Neural progenitor cell (in vitro differentiated cells): ENCODE measurements at regions not wholly inside any gene's neighbourhood (a gene's known extent, or its start where the extent isn't known, plus 50 kb on each side); places are given as distances from the start of the nearest gene placed in this dataset.

Experiments used
- CTCF ChIP-seq: fragments of 200-600 bp; sonication (generic); IDR thresholded peaks from 2 replicates; pipeline ENCODE4 v1.5.1; 2017; ENCODE audit warnings: antibody characterized with exemption, mild to moderate bottlenecking
- EZH2 ChIP-seq: fragments of 200-600 bp; sonication (generic); IDR thresholded peaks from 2 replicates; pipeline ENCODE4 v1.6.1; 2017; ENCODE audit warnings: antibody characterized with exemption, mild to moderate bottlenecking, moderate library complexity
- EZH2phosphoT487 ChIP-seq: fragments of 200-600 bp; sonication (generic); IDR thresholded peaks from 2 replicates; pipeline ENCODE4 v1.6.1; 2017; ENCODE audit warnings: antibody characterized with exemption

GRCh38 chr5:107766439-107766838 is 95.7 kb upstream of the EFNA5 start:
- no peak for TF ChIP-seq CTCF
- TF ChIP-seq EZH2: no peak
- no peak for TF ChIP-seq EZH2phosphoT487
